Neuron (in vitro differentiated cells): ENCODE measurements at regions not wholly inside any gene's neighbourhood (a gene's known extent, or its start where the extent isn't known, plus 50 kb on each side); places are given as distances from the start of the nearest gene placed in this dataset.

ENCODE experiments used
- H2AFZ ChIP-seq: one replicate; pipeline ENCODE4 v1.6.1; 2013; ENCODE audit warnings: low read depth, mild to moderate bottlenecking, inconsistent platforms, low read length, moderate library complexity
- H3K27me3 ChIP-seq: one replicate; pipeline ENCODE4 v1.6.1; 2013; ENCODE audit warnings: low read length; ENCODE audit not compliant: insufficient read depth
- H3K36me3 ChIP-seq: one replicate; pipeline ENCODE4 v1.6.1; 2013; ENCODE audit warnings: low read length; ENCODE audit not compliant: insufficient read depth
- H3K4me1 ChIP-seq: one replicate; pipeline ENCODE4 v1.6.1; 2013; ENCODE audit warnings: low read length; ENCODE audit not compliant: insufficient read depth
- H3K4me3 ChIP-seq: 2 replicates; pipeline ENCODE4 v1.5.1; 2013; ENCODE audit warnings: mild to moderate bottlenecking, low read length, moderate library complexity
- H3K9me3 ChIP-seq: one replicate; pipeline ENCODE4 v1.6.1; 2013; ENCODE audit warnings: low read length

DNA sequence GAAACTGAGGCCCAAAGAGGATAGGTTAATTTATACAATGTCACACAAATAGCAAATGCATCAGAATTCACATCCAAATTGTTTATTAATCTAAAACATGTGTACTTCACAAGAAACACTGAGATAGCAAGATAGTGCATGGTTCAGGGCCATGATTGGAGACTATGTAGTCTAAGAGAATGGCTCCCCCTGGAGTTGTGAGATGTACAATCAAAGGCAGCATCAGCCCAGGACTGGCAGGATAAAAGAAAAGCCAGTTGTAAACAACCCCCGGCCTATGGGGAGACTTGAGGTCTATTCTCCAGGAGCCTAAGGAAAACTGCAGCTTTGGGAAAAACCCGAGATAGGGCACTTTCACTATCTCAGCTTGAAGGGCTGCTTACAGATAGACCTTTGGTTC, 511.0 kb downstream of the OMA1 start:
- Histone ChIP-seq H3K36me3 (no peaks in the 10 kb centered on the region), H3K9me3 (no peaks in the 10 kb centered on the region), H3K27me3 (no peaks in the 10 kb centered on the region), H3K4me1 (peaks cover 12% of the 10 kb centered on the region), H2AFZ (no peak overlapping the region), H3K4me3 (no peak overlapping the region)

GRCh38 chr1:58033311-58033710, 513.2 kb downstream of the OMA1 start:
- Histone ChIP-seq H3K36me3 (no peaks in the 10 kb centered on the region), H3K4me1 (peaks cover 17% of the 10 kb centered on the region), H2AFZ (no peak overlapping the region), H3K27me3 (no peaks in the 10 kb centered on the region), H3K4me3 (no peak overlapping the region), H3K9me3 (no peaks in the 10 kb centered on the region)

DNA sequence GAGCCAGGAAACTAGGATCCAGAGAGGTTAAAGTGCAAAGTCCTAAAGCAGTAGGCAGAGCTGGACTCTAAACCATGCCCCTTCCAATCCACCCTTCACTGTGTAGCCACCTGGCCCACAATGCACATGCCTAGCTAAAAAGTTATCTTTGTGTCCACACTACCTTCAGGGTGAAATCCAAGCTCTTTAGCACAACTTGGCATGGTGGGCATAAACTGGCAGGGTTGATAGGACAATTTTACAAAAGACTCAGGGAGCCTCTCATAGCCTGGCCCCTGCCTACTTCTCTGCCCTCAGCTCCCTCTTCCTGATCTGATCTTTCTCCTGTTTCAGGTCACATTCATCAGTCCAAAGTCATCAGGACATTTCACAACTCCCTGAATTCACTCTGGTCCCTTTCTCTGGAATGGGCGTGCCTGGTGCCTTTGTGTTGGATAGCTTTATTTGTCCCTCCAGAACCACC, 513.9 kb downstream of the OMA1 start:
- no peaks in the 10 kb centered on the region for H3K9me3 ChIP-seq
- H3K27me3 ChIP-seq: no peaks in the 10 kb centered on the region
- H3K4me3 ChIP-seq: no peak overlapping the region
- no peak overlapping the region for H2AFZ ChIP-seq
- peaks cover 17% of the 10 kb centered on the region for H3K4me1 ChIP-seq
- H3K36me3 ChIP-seq: no peaks in the 10 kb centered on the region

- H3K4me1 ChIP-seq: peaks cover 17% of the 10 kb centered on the region
Observed at GRCh38 chr1:58031416-58031815, 515.1 kb downstream of the OMA1 start.

DNA sequence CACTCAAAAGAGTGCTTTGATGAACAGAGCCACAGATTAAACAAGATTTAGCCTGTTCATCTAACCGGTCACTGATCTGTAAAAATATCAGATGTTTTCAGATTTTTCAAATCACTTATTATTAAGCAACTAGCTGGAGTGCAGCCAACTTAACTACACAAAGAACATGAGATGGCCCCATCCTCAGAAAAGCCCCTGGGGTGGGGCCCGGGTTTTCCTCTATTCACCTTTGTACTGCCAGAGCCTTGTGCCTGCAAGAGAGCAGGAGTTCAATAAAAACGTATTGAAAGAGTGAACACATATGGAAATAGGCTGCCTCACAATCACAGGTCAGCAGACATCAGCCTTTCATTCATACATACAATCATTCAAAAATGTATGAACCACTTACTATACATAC, 516.1 kb downstream of the OMA1 start:
- Histone ChIP-seq H3K4me1 (peaks cover 17% of the 10 kb centered on the region), H3K4me3 (no peak overlapping the region), H3K36me3 (no peaks in the 10 kb centered on the region), H3K27me3 (no peaks in the 10 kb centered on the region), H2AFZ (no peak overlapping the region), H3K9me3 (no peaks in the 10 kb centered on the region)

More at GRCh38 chr1:58031416-58031815, 515.1 kb downstream of the OMA1 start:
- no peaks in the 10 kb centered on the region for H3K9me3 ChIP-seq
- H3K36me3 ChIP-seq: no peaks in the 10 kb centered on the region
- H2AFZ ChIP-seq: no peak overlapping the region
- H3K27me3 ChIP-seq: no peaks in the 10 kb centered on the region
- H3K4me3 ChIP-seq: no peak overlapping the region

GRCh38 chr1:58017641-58018040, 528.9 kb downstream of the OMA1 start:
- no peaks in the 10 kb centered on the region for H3K27me3 ChIP-seq
- no peaks in the 10 kb centered on the region for H3K36me3 ChIP-seq
- H3K9me3 ChIP-seq: no peaks in the 10 kb centered on the region
- H2AFZ ChIP-seq: no peak overlapping the region
- no peak overlapping the region for H3K4me3 ChIP-seq
- H3K4me1 ChIP-seq: no peaks in the 10 kb centered on the region

GRCh38 chr1:58013237-58013636, 533.3 kb downstream of the OMA1 start:
- no peaks in the 10 kb centered on the region for H3K4me1 ChIP-seq
- H2AFZ ChIP-seq: no peak overlapping the region
- H3K9me3 ChIP-seq: no peaks in the 10 kb centered on the region
- no peaks in the 10 kb centered on the region for H3K27me3 ChIP-seq
- H3K36me3 ChIP-seq: no peaks in the 10 kb centered on the region
- no peak overlapping the region for H3K4me3 ChIP-seq

DNA sequence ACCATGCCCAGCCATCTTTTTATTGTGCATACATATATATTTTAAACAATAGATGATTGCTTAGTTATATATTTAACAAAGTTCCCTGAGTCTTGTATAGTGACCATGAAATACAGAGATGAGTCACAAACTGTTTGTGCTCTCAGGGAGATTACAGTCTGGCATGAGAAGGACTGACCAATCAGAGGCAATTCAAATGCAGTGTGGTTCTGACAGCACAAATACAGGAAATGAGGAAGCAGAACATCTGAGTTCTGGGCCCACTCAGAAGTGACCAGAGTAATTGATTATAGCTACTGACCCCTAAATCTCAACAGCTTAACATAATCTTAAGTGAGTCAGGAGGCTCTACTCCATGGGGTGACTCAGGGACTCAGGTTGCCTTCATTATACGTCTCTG, 534.5 kb downstream of the OMA1 start:
- Histone ChIP-seq H3K27me3 (no peaks in the 10 kb centered on the region), H3K9me3 (no peaks in the 10 kb centered on the region), H2AFZ (no peak overlapping the region), H3K4me1 (peaks cover under 1% of the 10 kb centered on the region), H3K36me3 (no peaks in the 10 kb centered on the region), H3K4me3 (no peak overlapping the region)

DNA sequence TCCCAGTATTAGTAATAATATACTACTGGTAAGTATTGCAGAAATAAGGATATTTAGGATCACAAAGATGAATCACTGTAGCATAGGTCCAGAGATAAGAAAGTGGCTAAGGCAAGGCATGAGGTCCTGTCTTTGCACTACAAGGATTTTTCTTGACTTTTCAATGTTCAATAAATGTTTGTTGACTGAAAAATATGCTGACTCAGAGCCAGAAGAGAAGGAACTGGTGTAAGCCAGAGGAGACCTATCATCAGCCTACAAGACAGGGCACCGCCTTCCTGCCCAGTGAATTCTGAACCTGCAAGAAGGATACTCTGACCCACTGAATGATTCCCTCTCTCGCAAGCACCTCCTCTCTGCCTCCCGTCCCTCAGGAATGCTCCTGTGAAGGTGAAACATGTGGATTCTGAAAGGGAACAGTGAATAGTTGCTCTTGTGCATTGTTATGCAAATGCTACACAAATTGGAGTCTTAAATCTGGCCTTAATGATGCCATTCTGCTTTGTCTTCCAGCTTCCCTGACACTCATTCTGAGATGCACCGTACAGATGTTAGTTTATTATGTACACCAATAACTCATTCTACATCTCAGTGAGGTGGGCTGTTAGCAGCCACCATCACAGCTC, 540.0 kb downstream of the OMA1 start:
- H2AFZ ChIP-seq: no peak overlapping the region
- H3K4me3 ChIP-seq: no peak overlapping the region
- H3K27me3 ChIP-seq: no peaks in the 10 kb centered on the region

DNA sequence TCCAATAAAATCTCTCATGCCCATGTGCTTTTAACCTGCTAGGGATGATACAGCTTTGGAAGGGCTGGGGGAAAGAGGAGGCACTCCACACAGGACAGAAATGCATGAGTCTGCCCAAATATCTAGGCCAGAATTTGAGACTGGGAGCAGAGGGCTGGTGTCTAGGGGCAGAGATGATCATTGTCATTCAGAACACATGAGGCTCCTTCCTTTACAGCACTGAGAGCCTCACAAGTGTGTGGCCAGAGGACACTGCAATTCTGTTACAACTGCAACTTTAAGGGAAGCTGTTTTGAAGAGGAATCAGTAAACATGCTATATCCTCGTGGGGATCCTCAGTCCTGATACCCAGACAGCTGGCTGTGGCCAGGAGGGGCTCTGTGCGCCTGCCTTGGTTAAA, 541.3 kb downstream of the OMA1 start:
- H3K36me3 ChIP-seq: no peaks in the 10 kb centered on the region
- no peaks in the 10 kb centered on the region for H3K27me3 ChIP-seq
- H3K9me3 ChIP-seq: no peaks in the 10 kb centered on the region
- peaks cover 37% of the 10 kb centered on the region for H3K4me1 ChIP-seq
- H2AFZ ChIP-seq: no peak overlapping the region
- H3K4me3 ChIP-seq: no peak overlapping the region

More for the DNA sequence above, 540.0 kb downstream of the OMA1 start:
- Histone ChIP-seq H3K4me1 (peaks cover 37% of the 10 kb centered on the region), H3K9me3 (no peaks in the 10 kb centered on the region), H3K36me3 (no peaks in the 10 kb centered on the region)

DNA sequence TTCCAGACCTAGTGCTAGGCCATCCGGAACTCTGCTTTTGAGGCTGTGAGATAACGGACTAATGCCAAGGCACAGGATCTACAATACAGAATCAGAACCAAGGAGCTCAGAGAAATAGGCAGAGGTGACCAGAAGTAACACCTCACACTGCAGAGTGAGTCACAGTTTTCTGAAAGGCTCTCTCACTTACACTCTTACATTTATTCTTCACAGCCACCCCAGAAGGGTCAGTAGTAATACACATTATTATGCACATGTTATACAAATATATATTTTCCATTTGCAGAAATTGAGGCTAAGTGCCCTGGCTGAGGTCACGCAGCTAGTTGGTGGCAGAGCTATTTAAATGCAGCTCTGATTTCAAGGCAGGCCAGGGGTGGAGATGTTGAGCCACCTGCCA, 542.5 kb downstream of the OMA1 start:
- Histone ChIP-seq H3K4me1 (peaks cover 37% of the 10 kb centered on the region), H3K27me3 (no peaks in the 10 kb centered on the region), H2AFZ (no peak overlapping the region), H3K36me3 (no peaks in the 10 kb centered on the region), H3K9me3 (no peaks in the 10 kb centered on the region), H3K4me3 (no peak overlapping the region)

- H3K27me3 ChIP-seq: no peaks in the 10 kb centered on the region
- H3K36me3 ChIP-seq: no peaks in the 10 kb centered on the region
- H3K4me1 ChIP-seq: peaks cover 37% of the 10 kb centered on the region
- no peak overlapping the region for H2AFZ ChIP-seq
- H3K9me3 ChIP-seq: no peaks in the 10 kb centered on the region
- no peak overlapping the region for H3K4me3 ChIP-seq
Observed at GRCh38 chr1:58003059-58003458, 543.5 kb downstream of the OMA1 start.

GRCh38 chr1:58000821-58001220, 545.7 kb downstream of the OMA1 start:
- Histone ChIP-seq H3K4me3 (no peak overlapping the region), H2AFZ (no peak overlapping the region)

GRCh38 chr1:58000116-58000515, 546.4 kb downstream of the OMA1 start:
- Histone ChIP-seq H3K4me1 (peaks cover 19% of the 10 kb centered on the region), H3K36me3 (no peaks in the 10 kb centered on the region), H3K9me3 (no peaks in the 10 kb centered on the region), H2AFZ (no peak overlapping the region), H3K27me3 (no peaks in the 10 kb centered on the region), H3K4me3 (no peak overlapping the region)

More at GRCh38 chr1:58000821-58001220, 545.7 kb downstream of the OMA1 start:
- H3K27me3 ChIP-seq: no peaks in the 10 kb centered on the region
- no peaks in the 10 kb centered on the region for H3K9me3 ChIP-seq
- no peaks in the 10 kb centered on the region for H3K36me3 ChIP-seq
- H3K4me1 ChIP-seq: peaks cover 26% of the 10 kb centered on the region
